ENCODE measurements at regions not wholly inside any gene's neighbourhood (a gene's known extent, or its start where the extent isn't known, plus 50 kb on each side); places are given as distances from the start of the nearest gene placed in this dataset.

DNA sequence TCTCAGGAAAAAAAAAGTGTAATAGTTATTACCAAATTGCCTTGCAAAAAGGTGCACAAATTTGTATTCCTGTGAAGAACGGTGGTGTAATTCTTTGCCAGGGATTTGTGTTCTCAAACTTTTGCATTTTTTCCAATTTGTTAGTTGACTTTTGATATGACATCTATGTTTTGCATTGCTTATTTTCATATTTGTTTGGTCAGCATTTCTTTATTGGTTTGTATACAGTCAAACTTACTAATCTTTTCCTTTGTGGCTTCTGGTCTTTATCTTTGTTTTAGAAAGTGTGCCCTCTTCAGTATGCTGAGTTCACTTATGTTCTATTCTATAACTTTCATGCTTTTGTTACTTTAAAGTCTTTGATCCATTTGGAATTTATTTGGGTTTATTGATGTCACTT, 226.2 kb upstream of the ZFHX3 start:
- TF ChIP-seq, protein P1, sequence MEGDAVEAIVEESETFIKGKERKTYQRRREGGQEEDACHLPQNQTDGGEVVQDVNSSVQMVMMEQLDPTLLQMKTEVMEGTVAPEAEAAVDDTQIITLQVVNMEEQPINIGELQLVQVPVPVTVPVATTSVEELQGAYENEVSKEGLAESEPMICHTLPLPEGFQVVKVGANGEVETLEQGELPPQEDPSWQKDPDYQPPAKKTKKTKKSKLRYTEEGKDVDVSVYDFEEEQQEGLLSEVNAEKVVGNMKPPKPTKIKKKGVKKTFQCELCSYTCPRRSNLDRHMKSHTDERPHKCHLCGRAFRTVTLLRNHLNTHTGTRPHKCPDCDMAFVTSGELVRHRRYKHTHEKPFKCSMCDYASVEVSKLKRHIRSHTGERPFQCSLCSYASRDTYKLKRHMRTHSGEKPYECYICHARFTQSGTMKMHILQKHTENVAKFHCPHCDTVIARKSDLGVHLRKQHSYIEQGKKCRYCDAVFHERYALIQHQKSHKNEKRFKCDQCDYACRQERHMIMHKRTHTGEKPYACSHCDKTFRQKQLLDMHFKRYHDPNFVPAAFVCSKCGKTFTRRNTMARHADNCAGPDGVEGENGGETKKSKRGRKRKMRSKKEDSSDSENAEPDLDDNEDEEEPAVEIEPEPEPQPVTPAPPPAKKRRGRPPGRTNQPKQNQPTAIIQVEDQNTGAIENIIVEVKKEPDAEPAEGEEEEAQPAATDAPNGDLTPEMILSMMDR (CRISPR knock-in tag; IDR thresholded peaks at IDR 0.05), result no peak
- TF ChIP-seq SUZ12 (IDR thresholded peaks at IDR 0.05; ENCODE audit: low read depth, low read length) (no peak), HOXD1 (CRISPR knock-in tag; IDR thresholded peaks at IDR 0.05) (no peak), SOX6 (IDR thresholded peaks at IDR 0.05) (no peak), SOX6 (CRISPR knock-in tag; IDR thresholded peaks at IDR 0.05) (no peak), SCMH1 (CRISPR knock-in tag; IDR thresholded peaks at IDR 0.05; ENCODE audit: borderline replicate concordance) (no peak)
- TF ChIP-seq, protein P2, sequence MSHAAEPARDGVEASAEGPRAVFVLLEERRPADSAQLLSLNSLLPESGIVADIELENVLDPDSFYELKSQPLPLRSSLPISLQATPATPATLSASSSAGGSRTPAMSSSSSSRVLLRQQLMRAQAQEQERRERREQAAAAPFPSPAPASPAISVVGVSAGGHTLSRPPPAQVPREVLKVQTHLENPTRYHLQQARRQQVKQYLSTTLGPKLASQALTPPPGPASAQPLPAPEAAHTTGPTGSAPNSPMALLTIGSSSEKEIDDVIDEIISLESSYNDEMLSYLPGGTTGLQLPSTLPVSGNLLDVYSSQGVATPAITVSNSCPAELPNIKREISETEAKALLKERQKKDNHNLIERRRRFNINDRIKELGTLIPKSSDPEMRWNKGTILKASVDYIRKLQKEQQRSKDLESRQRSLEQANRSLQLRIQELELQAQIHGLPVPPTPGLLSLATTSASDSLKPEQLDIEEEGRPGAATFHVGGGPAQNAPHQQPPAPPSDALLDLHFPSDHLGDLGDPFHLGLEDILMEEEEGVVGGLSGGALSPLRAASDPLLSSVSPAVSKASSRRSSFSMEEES (CRISPR knock-in tag; IDR thresholded peaks at IDR 0.05), result no peak
- TF ChIP-seq, protein P3, sequence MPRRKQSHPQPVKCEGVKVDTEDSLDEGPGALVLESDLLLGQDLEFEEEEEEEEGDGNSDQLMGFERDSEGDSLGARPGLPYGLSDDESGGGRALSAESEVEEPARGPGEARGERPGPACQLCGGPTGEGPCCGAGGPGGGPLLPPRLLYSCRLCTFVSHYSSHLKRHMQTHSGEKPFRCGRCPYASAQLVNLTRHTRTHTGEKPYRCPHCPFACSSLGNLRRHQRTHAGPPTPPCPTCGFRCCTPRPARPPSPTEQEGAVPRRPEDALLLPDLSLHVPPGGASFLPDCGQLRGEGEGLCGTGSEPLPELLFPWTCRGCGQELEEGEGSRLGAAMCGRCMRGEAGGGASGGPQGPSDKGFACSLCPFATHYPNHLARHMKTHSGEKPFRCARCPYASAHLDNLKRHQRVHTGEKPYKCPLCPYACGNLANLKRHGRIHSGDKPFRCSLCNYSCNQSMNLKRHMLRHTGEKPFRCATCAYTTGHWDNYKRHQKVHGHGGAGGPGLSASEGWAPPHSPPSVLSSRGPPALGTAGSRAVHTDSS (CRISPR knock-in tag; conservative IDR thresholded peaks at IDR 0.05), result no peak
- TF ChIP-seq, protein P4, sequence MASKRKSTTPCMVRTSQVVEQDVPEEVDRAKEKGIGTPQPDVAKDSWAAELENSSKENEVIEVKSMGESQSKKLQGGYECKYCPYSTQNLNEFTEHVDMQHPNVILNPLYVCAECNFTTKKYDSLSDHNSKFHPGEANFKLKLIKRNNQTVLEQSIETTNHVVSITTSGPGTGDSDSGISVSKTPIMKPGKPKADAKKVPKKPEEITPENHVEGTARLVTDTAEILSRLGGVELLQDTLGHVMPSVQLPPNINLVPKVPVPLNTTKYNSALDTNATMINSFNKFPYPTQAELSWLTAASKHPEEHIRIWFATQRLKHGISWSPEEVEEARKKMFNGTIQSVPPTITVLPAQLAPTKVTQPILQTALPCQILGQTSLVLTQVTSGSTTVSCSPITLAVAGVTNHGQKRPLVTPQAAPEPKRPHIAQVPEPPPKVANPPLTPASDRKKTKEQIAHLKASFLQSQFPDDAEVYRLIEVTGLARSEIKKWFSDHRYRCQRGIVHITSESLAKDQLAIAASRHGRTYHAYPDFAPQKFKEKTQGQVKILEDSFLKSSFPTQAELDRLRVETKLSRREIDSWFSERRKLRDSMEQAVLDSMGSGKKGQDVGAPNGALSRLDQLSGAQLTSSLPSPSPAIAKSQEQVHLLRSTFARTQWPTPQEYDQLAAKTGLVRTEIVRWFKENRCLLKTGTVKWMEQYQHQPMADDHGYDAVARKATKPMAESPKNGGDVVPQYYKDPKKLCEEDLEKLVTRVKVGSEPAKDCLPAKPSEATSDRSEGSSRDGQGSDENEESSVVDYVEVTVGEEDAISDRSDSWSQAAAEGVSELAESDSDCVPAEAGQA (IDR thresholded peaks at IDR 0.05; ENCODE audit: low read depth), result no peak
- TF ChIP-seq, protein P4 (CRISPR knock-in tag; IDR thresholded peaks at IDR 0.05; ENCODE audit: borderline replicate concordance), result no peak

Measured in HepG2 (cell line).